Endothelial cell (in vitro differentiated cells): ENCODE measurements at regions not wholly inside any gene's neighbourhood (a gene's known extent, or its start where the extent isn't known, plus 50 kb on each side); places are given as distances from the start of the nearest gene placed in this dataset.
A peak's percentile ranks its signal among the peaks of the same experiment; 100 is the strongest.

Experiments
- DNase-seq: peaks from one replicate; pipeline ENCODE4 v3.0.0; 2021; ENCODE audit warnings: low spot score
- H3K27ac Mint-ChIP-seq: one replicate; pipeline ENCODE4 v1.8.0; 2021; ENCODE audit warnings: mixed read lengths, inconsistent platforms; ENCODE audit not compliant: unreplicated experiment
- H3K27me3 Mint-ChIP-seq: one replicate; pipeline ENCODE4 v1.8.0; 2021; ENCODE audit warnings: mild to moderate bottlenecking, moderate library complexity, mixed read lengths, inconsistent platforms; ENCODE audit not compliant: unreplicated experiment
- H3K36me3 Mint-ChIP-seq: one replicate; pipeline ENCODE4 v1.8.0; 2021; ENCODE audit warnings: mild to moderate bottlenecking, low read depth, mixed read lengths, inconsistent platforms; ENCODE audit not compliant: unreplicated experiment
- H3K4me1 Mint-ChIP-seq: one replicate; pipeline ENCODE4 v1.8.0; 2021; ENCODE audit warnings: mild to moderate bottlenecking, mixed read lengths, inconsistent platforms; ENCODE audit not compliant: unreplicated experiment
- H3K4me3 Mint-ChIP-seq: one replicate; pipeline ENCODE4 v1.8.0; 2021; ENCODE audit warnings: mild to moderate bottlenecking, mixed read lengths, inconsistent platforms; ENCODE audit not compliant: unreplicated experiment
- H3K9me3 Mint-ChIP-seq: one replicate; pipeline ENCODE4 v1.8.0; 2021; ENCODE audit warnings: mixed read lengths, inconsistent platforms; ENCODE audit not compliant: unreplicated experiment
- TF ChIP-seq, protein P1 (sequence below): fragments of 200-600 bp; sonication (generic); IDR thresholded peaks from one replicate; pipeline ENCODE4 v1.5.0; 2021; ENCODE audit warnings: antibody characterized with exemption; ENCODE audit not compliant: unreplicated experiment

DNA sequence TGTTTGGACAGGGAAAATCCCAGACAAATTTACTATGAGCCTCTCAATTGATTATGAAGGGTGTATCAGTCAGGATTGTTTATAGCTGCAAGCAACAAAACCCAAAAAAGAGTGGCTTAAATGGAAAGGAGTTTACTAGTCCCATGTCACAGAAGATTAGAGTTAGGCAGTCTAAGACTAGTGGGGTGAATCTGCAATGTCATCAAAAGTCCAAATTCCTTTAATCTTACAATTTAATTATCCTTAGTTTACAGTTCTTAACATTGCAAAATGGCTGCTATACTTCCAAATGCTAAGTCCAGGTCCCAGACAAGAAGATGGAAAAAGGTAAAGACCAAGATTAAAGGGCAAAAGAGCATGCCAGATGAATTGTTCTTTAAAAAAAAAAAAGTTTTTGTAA, 143.6 kb downstream of the CD47 start:
- TF ChIP-seq, protein P1, sequence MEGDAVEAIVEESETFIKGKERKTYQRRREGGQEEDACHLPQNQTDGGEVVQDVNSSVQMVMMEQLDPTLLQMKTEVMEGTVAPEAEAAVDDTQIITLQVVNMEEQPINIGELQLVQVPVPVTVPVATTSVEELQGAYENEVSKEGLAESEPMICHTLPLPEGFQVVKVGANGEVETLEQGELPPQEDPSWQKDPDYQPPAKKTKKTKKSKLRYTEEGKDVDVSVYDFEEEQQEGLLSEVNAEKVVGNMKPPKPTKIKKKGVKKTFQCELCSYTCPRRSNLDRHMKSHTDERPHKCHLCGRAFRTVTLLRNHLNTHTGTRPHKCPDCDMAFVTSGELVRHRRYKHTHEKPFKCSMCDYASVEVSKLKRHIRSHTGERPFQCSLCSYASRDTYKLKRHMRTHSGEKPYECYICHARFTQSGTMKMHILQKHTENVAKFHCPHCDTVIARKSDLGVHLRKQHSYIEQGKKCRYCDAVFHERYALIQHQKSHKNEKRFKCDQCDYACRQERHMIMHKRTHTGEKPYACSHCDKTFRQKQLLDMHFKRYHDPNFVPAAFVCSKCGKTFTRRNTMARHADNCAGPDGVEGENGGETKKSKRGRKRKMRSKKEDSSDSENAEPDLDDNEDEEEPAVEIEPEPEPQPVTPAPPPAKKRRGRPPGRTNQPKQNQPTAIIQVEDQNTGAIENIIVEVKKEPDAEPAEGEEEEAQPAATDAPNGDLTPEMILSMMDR, result no peak
- Mint-ChIP-seq H3K36me3 (no peaks in the 10 kb centered on the region), H3K4me1 (no peaks in the 10 kb centered on the region), H3K27me3 (peaks cover 1% of the 10 kb centered on the region), H3K4me3 (no peak overlapping the region), H3K27ac (no peak overlapping the region), H3K9me3 (no peaks in the 10 kb centered on the region)
- DNase-seq, result no peak

DNA sequence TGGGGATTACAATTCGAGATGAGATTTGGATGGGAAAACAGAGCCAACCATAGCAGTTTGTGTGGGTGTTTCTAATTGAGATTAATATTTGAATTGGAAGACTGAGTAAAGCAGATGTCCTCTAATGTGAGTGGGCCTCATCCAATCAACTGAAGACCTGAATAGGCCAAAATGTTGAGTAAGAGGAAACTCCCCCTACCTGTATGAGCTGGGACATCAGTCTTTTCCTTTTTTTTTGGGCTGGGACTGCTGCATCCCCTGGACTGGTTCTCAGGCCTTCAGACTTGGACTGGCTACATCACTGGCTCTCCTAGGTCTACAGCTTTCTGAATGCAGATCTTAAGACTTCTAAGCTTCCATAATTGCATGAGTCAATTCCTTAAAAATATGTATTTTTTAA, 144.1 kb downstream of the CD47 start:
- no peaks in the 10 kb centered on the region for H3K9me3 Mint-ChIP-seq
- no peak for DNase-seq
- no peak overlapping the region for H3K27ac Mint-ChIP-seq
- no peak overlapping the region for H3K4me3 Mint-ChIP-seq
- peaks cover 1% of the 10 kb centered on the region for H3K27me3 Mint-ChIP-seq
- TF ChIP-seq, protein P1, result peak; percentile 13
- H3K4me1 Mint-ChIP-seq, result no peaks in the 10 kb centered on the region
- no peaks in the 10 kb centered on the region for H3K36me3 Mint-ChIP-seq

- no peaks in the 10 kb centered on the region for H3K36me3 Mint-ChIP-seq
- TF ChIP-seq, protein P1, result no peak
- H3K27ac Mint-ChIP-seq, result no peak overlapping the region
- no peaks in the 10 kb centered on the region for H3K4me1 Mint-ChIP-seq
- DNase-seq, result no peak
- H3K27me3 Mint-ChIP-seq, result peaks cover 1% of the 10 kb centered on the region
- H3K9me3 Mint-ChIP-seq, result no peaks in the 10 kb centered on the region
- no peak overlapping the region for H3K4me3 Mint-ChIP-seq
Measured at GRCh38 chr3:107945417-107946094, 145.3 kb downstream of the CD47 start.

DNA sequence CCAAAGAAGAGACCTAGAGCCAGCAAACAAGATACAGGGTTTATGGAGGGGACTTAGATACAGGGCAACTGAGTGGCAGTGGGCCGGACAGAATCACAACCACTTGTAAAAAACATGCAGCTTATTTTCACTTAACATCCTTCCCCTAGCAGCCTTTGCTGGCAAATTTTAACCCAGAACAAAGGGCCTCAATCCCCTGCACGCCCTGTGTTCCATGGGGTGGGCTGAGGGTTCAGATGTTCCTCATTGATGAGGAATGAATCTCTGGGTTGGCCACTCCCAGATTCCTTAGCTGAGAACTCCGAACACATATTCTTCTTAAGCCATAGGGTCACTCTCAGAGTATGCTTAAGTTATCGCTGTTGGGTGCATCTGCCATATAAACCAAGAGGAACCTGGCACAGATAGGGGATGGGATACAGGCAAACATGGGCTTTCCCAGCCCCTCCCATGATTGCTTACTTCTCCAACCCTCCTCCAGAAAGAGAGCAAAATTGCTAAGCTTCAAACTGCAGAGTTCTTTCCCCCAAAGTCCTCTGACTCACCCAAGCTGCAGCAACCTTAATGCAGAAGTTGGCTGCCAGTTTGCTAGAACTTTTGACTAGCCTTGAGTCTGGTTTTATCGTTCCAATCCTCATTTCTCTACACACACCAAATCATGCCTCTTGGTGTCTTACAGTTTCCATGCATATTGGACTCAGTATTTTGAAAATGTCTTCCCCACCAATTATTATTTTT, 146.9 kb downstream of the CD47 start:
- Mint-ChIP-seq H3K27me3 (no peaks in the 10 kb centered on the region), H3K4me1 (no peaks in the 10 kb centered on the region), H3K36me3 (no peaks in the 10 kb centered on the region), H3K4me3 (no peak overlapping the region), H3K9me3 (no peaks in the 10 kb centered on the region), H3K27ac (no peak overlapping the region)
- no peak for DNase-seq
- TF ChIP-seq, protein P1, result no peak
